Large intestine (tissue), 3 donors: ENCODE measurements at regions not wholly inside any gene's neighbourhood (a gene's known extent, or its start where the extent isn't known, plus 50 kb on each side); places are given as distances from the start of the nearest gene placed in this dataset.

Source experiments
- DNase-seq, 2 donors: peaks; one replicate each; pipeline versions ENCODE4 v3.0.0 to v3.0.0-alpha.2; 2013
- H3K27ac ChIP-seq: one replicate; pipeline ENCODE4 v1.5.1; 2013; ENCODE audit warnings: low read length
- H3K27me3 ChIP-seq: 2 replicates; pipeline ENCODE4 v1.6.1; 2013; ENCODE audit warnings: low read length; ENCODE audit not compliant: control insufficient read depth, insufficient read depth
- H3K36me3 ChIP-seq: 2 replicates; pipeline ENCODE4 v1.6.1; 2013; ENCODE audit warnings: low read length; ENCODE audit not compliant: control insufficient read depth, insufficient read depth
- H3K4me1 ChIP-seq: one replicate; pipeline ENCODE4 v1.6.1; 2013; ENCODE audit warnings: low read length; ENCODE audit not compliant: control insufficient read depth, insufficient read depth
- H3K4me3 ChIP-seq: one replicate; pipeline ENCODE4 v1.5.1; 2013; ENCODE audit warnings: low read length
- H3K9me3 ChIP-seq: one replicate; pipeline ENCODE4 v1.6.1; 2013; ENCODE audit warnings: mild to moderate bottlenecking, low read depth, low read length, moderate library complexity; ENCODE audit not compliant: control insufficient read depth
- WGBS: methylation state at CpG from one replicate; pipeline ENCODE4 v1.1.5; 2013; ENCODE audit warnings: low lambda C conversion rate; ENCODE audit not compliant: insufficient coverage; 5-methylcytosine and 5-hydroxymethylcytosine counted together

DNA sequence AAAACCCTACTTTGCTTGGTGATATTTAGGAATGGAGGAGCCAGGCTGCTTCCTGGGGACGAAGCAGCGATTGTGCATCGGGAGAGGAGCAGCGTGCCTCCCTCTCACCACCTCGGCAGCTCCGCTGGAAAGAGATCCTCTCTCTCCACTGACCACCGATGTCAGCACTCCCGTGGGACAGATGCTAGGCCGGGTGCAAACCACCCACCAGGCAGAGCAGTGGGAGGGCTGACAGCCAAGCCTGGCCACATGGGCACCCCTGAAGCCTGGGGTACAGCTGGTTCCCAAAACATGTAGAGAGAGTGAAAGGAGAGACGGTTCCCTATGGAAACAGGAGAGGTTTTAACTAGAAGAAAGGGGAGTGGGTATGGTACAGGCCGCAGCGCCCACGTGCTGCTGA lies 220.0 kb downstream of the ANKRD60 start:
- H3K9me3 ChIP-seq = no peaks in the 10 kb centered on the region
- no CpG with 5 or more reads among the region's 13 CpGs for WGBS
- no peak overlapping the region for H3K27ac ChIP-seq

GRCh38 chr20:58007947-58008346 lies 220.5 kb downstream of the ANKRD60 start:
- Histone ChIP-seq H3K9me3 (no peaks in the 10 kb centered on the region), H3K27me3 (no peaks in the 10 kb centered on the region), H3K27ac (no peak overlapping the region), H3K4me3 (no peak overlapping the region), H3K36me3 (no peaks in the 10 kb centered on the region), H3K4me1 (no peaks in the 10 kb centered on the region)
- no CpG with 5 or more reads among the region's 2 CpGs for WGBS
- DNase-seq = no peak

More for the DNA sequence above, 220.0 kb downstream of the ANKRD60 start:
- H3K4me1 ChIP-seq = no peaks in the 10 kb centered on the region
- no peak overlapping the region for H3K4me3 ChIP-seq
- H3K36me3 ChIP-seq = no peaks in the 10 kb centered on the region
- no peak for DNase-seq
- no peaks in the 10 kb centered on the region for H3K27me3 ChIP-seq

GRCh38 chr20:58006346-58007316 lies 221.8 kb downstream of the ANKRD60 start:
- no peak for DNase-seq
- Histone ChIP-seq H3K4me1 (no peaks in the 10 kb centered on the region), H3K9me3 (no peaks in the 10 kb centered on the region), H3K27me3 (no peaks in the 10 kb centered on the region), H3K36me3 (no peaks in the 10 kb centered on the region), H3K27ac (no peak overlapping the region), H3K4me3 (no peak overlapping the region)
- 100% methylated on average over 1 of the region's 11 CpGs for WGBS

GRCh38 chr20:58005581-58006345 lies 222.7 kb downstream of the ANKRD60 start:
- Histone ChIP-seq H3K4me1 (no peaks in the 10 kb centered on the region), H3K27me3 (no peaks in the 10 kb centered on the region), H3K36me3 (no peaks in the 10 kb centered on the region), H3K9me3 (no peaks in the 10 kb centered on the region), H3K4me3 (no peak overlapping the region), H3K27ac (no peak overlapping the region)
- DNase-seq = no peak
- WGBS = no CpG with 5 or more reads among the region's 8 CpGs

- DNase-seq = no peak
- H3K27me3 ChIP-seq = no peaks in the 10 kb centered on the region
- WGBS = 100% methylated on average over 1 of the region's 4 CpGs
- H3K9me3 ChIP-seq = no peaks in the 10 kb centered on the region
- no peaks in the 10 kb centered on the region for H3K4me1 ChIP-seq
- H3K36me3 ChIP-seq = no peaks in the 10 kb centered on the region
- H3K27ac ChIP-seq = no peak overlapping the region
- H3K4me3 ChIP-seq = no peak overlapping the region
Observed at GRCh38 chr20:58004900-58005299, 223.6 kb downstream of the ANKRD60 start.

GRCh38 chr20:58004146-58004545 lies 224.3 kb downstream of the ANKRD60 start:
- Histone ChIP-seq H3K27me3 (no peaks in the 10 kb centered on the region), H3K36me3 (no peaks in the 10 kb centered on the region), H3K4me3 (no peak overlapping the region), H3K9me3 (no peaks in the 10 kb centered on the region), H3K27ac (no peak overlapping the region), H3K4me1 (no peaks in the 10 kb centered on the region)
- 100% methylated on average over 2 of the region's 7 CpGs for WGBS
- DNase-seq = no peak

DNA sequence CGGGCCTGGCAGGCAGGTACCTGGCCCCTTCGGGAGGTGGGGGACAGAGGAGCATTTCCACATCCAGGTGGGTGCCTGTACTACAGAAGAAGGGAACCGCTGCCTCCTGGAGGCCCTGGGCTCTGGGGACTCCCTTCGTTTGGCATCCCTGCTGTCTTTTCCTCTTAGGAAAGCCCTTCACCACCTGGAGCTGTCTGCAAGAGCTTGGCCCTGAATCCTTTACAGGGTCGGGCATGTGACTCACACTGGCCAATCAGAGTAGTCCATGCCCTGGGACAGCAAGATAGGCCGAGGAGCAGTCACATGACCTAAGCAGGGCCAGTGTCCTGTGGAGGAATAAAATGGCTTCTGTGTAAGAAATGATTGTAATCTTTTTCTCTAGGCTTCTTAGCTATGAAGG lies 224.9 kb downstream of the ANKRD60 start:
- Histone ChIP-seq H3K36me3 (no peaks in the 10 kb centered on the region), H3K27me3 (no peaks in the 10 kb centered on the region), H3K4me3 (no peak overlapping the region), H3K27ac (no peak overlapping the region), H3K4me1 (no peaks in the 10 kb centered on the region), H3K9me3 (no peaks in the 10 kb centered on the region)
- no CpG with 5 or more reads among the region's 6 CpGs for whole genome bisulfite sequencing
- DNase-seq = no peak

GRCh38 chr20:58002901-58003300 lies 225.6 kb downstream of the ANKRD60 start:
- Histone ChIP-seq H3K36me3 (no peaks in the 10 kb centered on the region), H3K4me1 (no peaks in the 10 kb centered on the region), H3K9me3 (no peaks in the 10 kb centered on the region), H3K4me3 (no peak overlapping the region), H3K27ac (no peak overlapping the region), H3K27me3 (no peaks in the 10 kb centered on the region)
- DNase-seq = no peak
- WGBS = 100% methylated on average over 1 of the region's 6 CpGs

DNA sequence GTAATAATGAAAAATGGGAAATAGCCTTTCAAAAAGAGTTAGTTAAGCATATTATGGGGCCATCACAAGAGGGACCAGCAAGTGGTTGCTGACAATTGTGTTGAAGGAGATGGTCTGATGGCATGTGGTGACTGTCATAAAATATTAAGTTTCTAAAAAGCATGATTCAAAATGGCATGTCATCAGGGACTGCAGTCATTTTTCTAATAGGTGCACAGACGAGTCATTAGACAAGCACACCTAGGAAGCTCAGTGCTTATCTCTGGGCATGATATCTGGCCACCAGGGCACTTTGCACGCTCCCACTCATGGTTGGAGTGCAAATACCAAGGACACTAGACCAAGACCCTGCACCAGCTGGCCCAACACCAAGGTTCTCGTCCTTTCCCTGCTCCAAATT lies 226.5 kb downstream of the ANKRD60 start:
- no peak overlapping the region for H3K4me3 ChIP-seq
- H3K27me3 ChIP-seq = no peaks in the 10 kb centered on the region
- DNase-seq = no peak
- no peaks in the 10 kb centered on the region for H3K4me1 ChIP-seq
- H3K9me3 ChIP-seq = no peaks in the 10 kb centered on the region
- no peak overlapping the region for H3K27ac ChIP-seq
- H3K36me3 ChIP-seq = no peaks in the 10 kb centered on the region
- WGBS = 60% methylated on average over 1 of the region's 3 CpGs

DNA sequence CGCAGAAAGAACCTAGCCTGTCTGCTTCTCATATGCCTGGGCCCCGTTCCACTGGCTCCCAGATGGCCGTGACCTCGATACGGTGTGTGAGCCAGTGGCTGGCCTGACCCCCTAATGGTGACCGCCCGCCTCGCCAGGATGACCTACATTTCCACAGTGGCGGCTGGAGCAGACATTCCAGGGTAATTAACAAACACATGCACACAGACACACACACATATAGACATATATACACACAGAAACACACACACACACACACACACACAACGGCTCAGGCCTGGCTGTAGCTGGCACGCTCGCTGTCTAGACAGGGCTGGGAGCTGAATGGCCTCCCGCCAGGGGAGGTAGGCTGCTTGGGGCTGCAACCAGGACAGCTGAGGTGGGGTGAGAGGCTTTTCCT lies 227.1 kb downstream of the ANKRD60 start:
- H3K4me3 ChIP-seq = no peak overlapping the region
- no peaks in the 10 kb centered on the region for H3K4me1 ChIP-seq
- H3K27ac ChIP-seq = no peak overlapping the region
- H3K9me3 ChIP-seq = no peaks in the 10 kb centered on the region
- no peaks in the 10 kb centered on the region for H3K27me3 ChIP-seq
- WGBS = no CpG with 5 or more reads among the region's 13 CpGs
- DNase-seq = peak in 1 of 2 donors; percentile 22
- H3K36me3 ChIP-seq = no peaks in the 10 kb centered on the region
